Sigmoid colon (tissue), 3 donors: ENCODE measurements at regions not wholly inside any gene's neighbourhood (a gene's known extent, or its start where the extent isn't known, plus 50 kb on each side); places are given as distances from the start of the nearest gene placed in this dataset.

Source experiments
- POLR2A ChIP-seq, 2 donors: fragments of 450-650 bp; IDR thresholded peaks; one replicate each; pipeline ENCODE4 v1.6.1; 2016; ENCODE audit warnings: antibody characterized with exemption in 2 of 2, mild to moderate bottlenecking in 2 of 2, moderate library complexity in 2 of 2
- TF ChIP-seq, protein P1 (sequence below), 4 experiments: fragments of 450-650 bp in 3 of 4; fragments of 200-600 bp in 1 of 4; IDR thresholded peaks; one replicate each; pipeline ENCODE4 v1.5.1; 2016 to 2019; ENCODE audit warnings: antibody characterized with exemption in 4 of 4, mild to moderate bottlenecking in 3 of 4, moderate library complexity in 2 of 4

DNA sequence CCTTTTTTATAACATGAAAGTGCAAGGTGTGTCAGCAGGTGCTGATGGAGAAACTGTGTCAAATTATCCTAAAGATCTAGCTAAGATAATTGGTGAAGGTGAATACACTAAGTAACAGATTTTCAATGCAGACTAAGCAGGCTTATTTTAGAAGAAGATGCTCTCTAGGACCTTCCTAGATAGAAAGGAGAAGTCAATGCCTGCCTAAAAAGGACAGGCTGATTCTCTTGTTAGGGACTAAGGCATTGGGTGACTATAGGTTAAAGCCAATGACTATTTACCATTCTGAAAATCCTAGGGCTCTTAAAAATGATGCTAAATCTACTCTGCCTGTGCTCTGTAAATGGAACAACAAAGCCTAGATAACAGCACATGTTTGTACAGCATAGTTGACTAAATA is 1682.4 kb downstream of the MAT2B start:
- no peak for TF ChIP-seq POLR2A (IDR thresholded peaks at IDR 0.05)
- TF ChIP-seq, protein P1, sequence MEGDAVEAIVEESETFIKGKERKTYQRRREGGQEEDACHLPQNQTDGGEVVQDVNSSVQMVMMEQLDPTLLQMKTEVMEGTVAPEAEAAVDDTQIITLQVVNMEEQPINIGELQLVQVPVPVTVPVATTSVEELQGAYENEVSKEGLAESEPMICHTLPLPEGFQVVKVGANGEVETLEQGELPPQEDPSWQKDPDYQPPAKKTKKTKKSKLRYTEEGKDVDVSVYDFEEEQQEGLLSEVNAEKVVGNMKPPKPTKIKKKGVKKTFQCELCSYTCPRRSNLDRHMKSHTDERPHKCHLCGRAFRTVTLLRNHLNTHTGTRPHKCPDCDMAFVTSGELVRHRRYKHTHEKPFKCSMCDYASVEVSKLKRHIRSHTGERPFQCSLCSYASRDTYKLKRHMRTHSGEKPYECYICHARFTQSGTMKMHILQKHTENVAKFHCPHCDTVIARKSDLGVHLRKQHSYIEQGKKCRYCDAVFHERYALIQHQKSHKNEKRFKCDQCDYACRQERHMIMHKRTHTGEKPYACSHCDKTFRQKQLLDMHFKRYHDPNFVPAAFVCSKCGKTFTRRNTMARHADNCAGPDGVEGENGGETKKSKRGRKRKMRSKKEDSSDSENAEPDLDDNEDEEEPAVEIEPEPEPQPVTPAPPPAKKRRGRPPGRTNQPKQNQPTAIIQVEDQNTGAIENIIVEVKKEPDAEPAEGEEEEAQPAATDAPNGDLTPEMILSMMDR (IDR thresholded peaks at IDR 0.05): no peak
